ENCODE measurements at regions not wholly inside any gene's neighbourhood (a gene's known extent, or its start where the extent isn't known, plus 50 kb on each side); places are given as distances from the start of the nearest gene placed in this dataset.

DNA sequence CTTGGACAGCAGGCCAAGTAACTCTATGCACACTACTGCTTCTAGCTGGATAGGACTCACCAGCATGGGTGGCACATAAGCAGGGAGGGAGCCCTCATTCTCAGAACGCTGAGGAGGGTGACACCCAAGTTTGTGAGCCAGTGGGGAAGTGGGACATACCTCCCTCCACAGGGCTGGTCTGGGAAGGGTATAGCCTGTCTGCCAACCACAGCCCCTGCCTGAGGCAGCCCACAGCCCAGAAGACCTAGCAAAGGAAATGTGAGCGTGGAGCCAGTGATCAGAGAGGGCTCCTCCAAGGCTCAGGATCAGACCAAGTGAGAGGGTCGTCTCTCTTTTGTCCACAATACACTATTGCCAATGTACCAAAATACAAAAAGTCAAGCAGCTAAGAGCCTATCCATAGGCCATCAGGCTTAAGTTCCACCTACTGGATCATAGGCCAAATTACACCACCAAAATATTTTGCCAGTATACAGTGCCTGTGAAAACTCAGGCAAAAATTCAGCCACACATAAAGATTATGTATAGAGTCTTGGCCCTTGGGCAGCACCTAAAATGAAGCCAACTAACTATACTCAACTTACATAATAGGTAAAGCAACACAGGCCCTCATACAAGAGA is 1203.1 kb downstream of the PCDH18 start:
- no peak for TF ChIP-seq ESRRG (CRISPR knock-in tag; IDR thresholded peaks at IDR 0.05)
- no peak for TF ChIP-seq BACH2 (CRISPR knock-in tag; IDR thresholded peaks at IDR 0.05; ENCODE audit: borderline replicate concordance)
- TF ChIP-seq, protein P1, sequence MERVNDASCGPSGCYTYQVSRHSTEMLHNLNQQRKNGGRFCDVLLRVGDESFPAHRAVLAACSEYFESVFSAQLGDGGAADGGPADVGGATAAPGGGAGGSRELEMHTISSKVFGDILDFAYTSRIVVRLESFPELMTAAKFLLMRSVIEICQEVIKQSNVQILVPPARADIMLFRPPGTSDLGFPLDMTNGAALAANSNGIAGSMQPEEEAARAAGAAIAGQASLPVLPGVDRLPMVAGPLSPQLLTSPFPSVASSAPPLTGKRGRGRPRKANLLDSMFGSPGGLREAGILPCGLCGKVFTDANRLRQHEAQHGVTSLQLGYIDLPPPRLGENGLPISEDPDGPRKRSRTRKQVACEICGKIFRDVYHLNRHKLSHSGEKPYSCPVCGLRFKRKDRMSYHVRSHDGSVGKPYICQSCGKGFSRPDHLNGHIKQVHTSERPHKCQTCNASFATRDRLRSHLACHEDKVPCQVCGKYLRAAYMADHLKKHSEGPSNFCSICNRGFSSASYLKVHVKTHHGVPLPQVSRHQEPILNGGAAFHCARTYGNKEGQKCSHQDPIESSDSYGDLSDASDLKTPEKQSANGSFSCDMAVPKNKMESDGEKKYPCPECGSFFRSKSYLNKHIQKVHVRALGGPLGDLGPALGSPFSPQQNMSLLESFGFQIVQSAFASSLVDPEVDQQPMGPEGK (CRISPR knock-in tag; IDR thresholded peaks at IDR 0.05; ENCODE audit: borderline replicate concordance): no peak
- TF ChIP-seq ZFP30 (CRISPR knock-in tag; IDR thresholded peaks at IDR 0.05): no peak
- TF ChIP-seq ARNTL (CRISPR knock-in tag; IDR thresholded peaks at IDR 0.05; ENCODE audit: borderline replicate concordance, low read depth): no peak
- TF ChIP-seq, protein P2, sequence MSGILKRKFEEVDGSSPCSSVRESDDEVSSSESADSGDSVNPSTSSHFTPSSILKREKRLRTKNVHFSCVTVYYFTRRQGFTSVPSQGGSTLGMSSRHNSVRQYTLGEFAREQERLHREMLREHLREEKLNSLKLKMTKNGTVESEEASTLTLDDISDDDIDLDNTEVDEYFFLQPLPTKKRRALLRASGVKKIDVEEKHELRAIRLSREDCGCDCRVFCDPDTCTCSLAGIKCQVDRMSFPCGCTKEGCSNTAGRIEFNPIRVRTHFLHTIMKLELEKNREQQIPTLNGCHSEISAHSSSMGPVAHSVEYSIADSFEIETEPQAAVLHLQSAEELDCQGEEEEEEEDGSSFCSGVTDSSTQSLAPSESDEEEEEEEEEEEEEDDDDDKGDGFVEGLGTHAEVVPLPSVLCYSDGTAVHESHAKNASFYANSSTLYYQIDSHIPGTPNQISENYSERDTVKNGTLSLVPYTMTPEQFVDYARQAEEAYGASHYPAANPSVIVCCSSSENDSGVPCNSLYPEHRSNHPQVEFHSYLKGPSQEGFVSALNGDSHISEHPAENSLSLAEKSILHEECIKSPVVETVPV (CRISPR knock-in tag; IDR thresholded peaks at IDR 0.05): no peak
- TF ChIP-seq SNAI2 (CRISPR knock-in tag; IDR thresholded peaks at IDR 0.05): no peak
- TF ChIP-seq ZNF70 (CRISPR knock-in tag; IDR thresholded peaks at IDR 0.05): no peak
- TF ChIP-seq OSR1 (CRISPR knock-in tag; IDR thresholded peaks at IDR 0.05): no peak
- TF ChIP-seq ZNF565 (CRISPR knock-in tag; conservative IDR thresholded peaks at IDR 0.05; ENCODE audit: low read depth): no peak
- TF ChIP-seq, protein P3, sequence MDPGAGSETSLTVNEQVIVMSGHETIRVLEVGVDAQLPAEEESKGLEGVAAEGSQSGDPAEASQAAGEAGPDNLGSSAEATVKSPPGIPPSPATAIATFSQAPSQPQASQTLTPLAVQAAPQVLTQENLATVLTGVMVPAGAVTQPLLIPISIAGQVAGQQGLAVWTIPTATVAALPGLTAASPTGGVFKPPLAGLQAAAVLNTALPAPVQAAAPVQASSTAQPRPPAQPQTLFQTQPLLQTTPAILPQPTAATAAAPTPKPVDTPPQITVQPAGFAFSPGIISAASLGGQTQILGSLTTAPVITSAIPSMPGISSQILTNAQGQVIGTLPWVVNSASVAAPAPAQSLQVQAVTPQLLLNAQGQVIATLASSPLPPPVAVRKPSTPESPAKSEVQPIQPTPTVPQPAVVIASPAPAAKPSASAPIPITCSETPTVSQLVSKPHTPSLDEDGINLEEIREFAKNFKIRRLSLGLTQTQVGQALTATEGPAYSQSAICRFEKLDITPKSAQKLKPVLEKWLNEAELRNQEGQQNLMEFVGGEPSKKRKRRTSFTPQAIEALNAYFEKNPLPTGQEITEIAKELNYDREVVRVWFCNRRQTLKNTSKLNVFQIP (CRISPR knock-in tag; IDR thresholded peaks at IDR 0.05; ENCODE audit: borderline replicate concordance, low read depth): no peak
- TF ChIP-seq, protein P4, sequence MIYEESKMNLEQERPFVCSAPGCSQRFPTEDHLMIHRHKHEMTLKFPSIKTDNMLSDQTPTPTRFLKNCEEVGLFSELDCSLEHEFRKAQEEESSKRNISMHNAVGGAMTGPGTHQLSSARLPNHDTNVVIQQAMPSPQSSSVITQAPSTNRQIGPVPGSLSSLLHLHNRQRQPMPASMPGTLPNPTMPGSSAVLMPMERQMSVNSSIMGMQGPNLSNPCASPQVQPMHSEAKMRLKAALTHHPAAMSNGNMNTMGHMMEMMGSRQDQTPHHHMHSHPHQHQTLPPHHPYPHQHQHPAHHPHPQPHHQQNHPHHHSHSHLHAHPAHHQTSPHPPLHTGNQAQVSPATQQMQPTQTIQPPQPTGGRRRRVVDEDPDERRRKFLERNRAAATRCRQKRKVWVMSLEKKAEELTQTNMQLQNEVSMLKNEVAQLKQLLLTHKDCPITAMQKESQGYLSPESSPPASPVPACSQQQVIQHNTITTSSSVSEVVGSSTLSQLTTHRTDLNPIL (CRISPR knock-in tag; IDR thresholded peaks at IDR 0.05; ENCODE audit: low read depth): no peak
- no peak for TF ChIP-seq ZFP3 (CRISPR knock-in tag; IDR thresholded peaks at IDR 0.05)
- no peak for TF ChIP-seq ZC3H10 (CRISPR knock-in tag; IDR thresholded peaks at IDR 0.05)

Data from SK-N-SH treated with all-trans-retinoic acid at 6 μM for 48 hours (cell line).